ENCODE measurements at regions not wholly inside any gene's neighbourhood (a gene's known extent, or its start where the extent isn't known, plus 50 kb on each side); places are given as distances from the start of the nearest gene placed in this dataset.
"Not testable (repeated sequence)": the region's sequence is repeated elsewhere in the genome, so short reads cannot be mapped to it uniquely, and the experiment has no call there.

DNA sequence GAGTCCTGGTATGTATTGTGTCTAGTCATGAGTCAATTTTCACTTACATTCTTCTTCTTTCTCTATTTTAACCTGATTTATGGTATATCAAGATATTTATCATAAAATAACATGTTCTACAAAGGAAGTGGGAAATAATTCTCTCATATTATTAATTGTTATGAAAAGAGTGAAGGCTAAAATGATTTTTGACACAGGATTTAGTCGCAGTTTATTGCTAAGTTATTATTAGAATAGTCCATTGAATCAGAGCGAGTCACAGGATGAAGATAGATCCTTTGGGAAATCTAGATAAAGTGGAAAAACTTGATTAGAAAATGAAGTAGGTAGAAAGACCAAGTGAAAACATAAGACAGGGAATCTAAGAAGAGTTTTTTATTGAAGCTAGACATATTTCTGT, 184.3 kb upstream of the DGKB start:
- DNase-seq (ENCODE audit: insufficient read length, low spot score) (no peak), FAIRE-seq (no peak)
- no peak for TF ChIP-seq POLR2A (IDR thresholded peaks at IDR 0.05; ENCODE audit: low read depth, low read length)

DNA sequence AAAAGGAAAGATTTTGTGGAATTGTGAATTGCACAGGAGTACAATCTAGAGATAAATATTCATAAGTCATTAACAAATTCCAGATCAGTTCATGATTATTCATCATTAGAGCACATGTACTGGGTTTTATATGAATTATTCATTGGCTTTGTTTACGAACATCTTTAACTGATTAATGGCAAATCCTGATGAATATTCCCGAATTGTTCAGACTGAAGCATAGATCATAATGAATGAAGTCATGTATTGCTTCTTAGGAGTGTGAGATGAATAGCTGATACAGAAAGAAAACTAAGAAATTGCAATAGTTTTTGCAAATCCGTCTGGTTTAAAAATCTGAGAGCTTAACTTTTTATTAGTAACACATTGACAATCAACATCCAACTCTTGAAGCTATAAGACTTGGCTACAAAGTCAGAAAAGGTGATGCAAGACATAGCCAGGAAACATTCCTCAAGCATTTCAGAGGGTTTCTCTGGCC, 183.6 kb upstream of the DGKB start:
- FAIRE-seq (peak; percentile 11), DNase-seq (ENCODE audit: insufficient read length, low spot score) (no peak)
- TF ChIP-seq POLR2A (IDR thresholded peaks at IDR 0.05; ENCODE audit: low read depth, low read length): no peak

- FAIRE-seq (peak; percentile 52), DNase-seq (ENCODE audit: insufficient read length, low spot score) (no peak)
- no peak for TF ChIP-seq POLR2A (IDR thresholded peaks at IDR 0.05; ENCODE audit: low read depth, low read length)
Observed at GRCh38 chr7:15085366-15085765, 182.8 kb upstream of the DGKB start.

GRCh38 chr7:15084368-15084767, 181.8 kb upstream of the DGKB start:
- no peak for FAIRE-seq
- TF ChIP-seq POLR2A (IDR thresholded peaks at IDR 0.05; ENCODE audit: low read depth, low read length): no peak
- DNase-seq (ENCODE audit: insufficient read length, low spot score): no peak

DNA sequence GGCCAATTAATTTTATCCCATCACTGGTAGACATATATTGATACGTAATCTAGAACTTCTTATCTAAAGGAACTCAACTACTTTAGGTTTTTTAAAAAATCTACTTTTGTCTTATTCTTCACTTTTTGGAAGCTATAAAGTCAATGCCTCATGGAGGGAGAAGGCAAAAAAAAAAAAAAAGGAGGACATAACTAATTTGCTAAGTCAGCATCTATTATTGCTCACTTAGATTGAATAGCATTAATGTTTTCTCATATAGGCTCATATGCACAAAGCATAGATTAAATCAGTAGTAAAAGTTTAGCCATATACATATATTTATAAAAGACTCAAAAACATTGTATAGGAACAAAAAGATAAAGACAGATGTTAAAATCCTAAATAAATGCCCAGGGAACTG, 179.3 kb upstream of the DGKB start:
- no peak for FAIRE-seq

DNA sequence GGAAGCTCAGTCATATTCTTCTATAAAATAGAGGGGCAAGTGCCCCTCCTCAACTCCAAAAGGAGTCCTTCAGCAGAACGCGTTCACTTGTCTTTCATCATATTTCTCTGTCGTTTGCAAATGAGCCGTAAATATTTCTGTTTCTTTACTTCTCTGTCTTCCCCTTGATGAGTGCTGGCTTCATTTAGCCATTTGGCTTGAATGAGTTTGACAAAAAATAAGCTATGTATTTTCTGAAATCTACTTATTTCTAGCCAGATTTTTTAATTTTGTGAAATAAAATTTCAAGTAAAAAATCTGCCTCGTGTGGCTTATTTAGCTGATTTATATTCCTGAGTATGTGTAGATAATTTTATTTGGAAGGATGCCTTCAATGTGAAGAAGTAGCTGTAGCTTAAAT, 170.8 kb upstream of the DGKB start:
- no peak for DNase-seq (ENCODE audit: insufficient read length, low spot score)
- no peak for TF ChIP-seq POLR2A (IDR thresholded peaks at IDR 0.05; ENCODE audit: low read depth, low read length)
- no peak for FAIRE-seq

More for the DNA sequence above, 179.3 kb upstream of the DGKB start:
- no peak for DNase-seq (ENCODE audit: insufficient read length, low spot score)
- no peak for TF ChIP-seq POLR2A (IDR thresholded peaks at IDR 0.05; ENCODE audit: low read depth, low read length)

- DNase-seq (ENCODE audit: insufficient read length, low spot score) (no peak), FAIRE-seq (no peak)
- TF ChIP-seq POLR2A (IDR thresholded peaks at IDR 0.05; ENCODE audit: low read depth, low read length): no peak
Observed at GRCh38 chr7:15068324-15068723, 165.8 kb upstream of the DGKB start.

GRCh38 chr7:15057272-15057671, 154.7 kb upstream of the DGKB start:
- DNase-seq (ENCODE audit: insufficient read length, low spot score) (no peak), FAIRE-seq (no peak)
- no peak for TF ChIP-seq POLR2A (IDR thresholded peaks at IDR 0.05; ENCODE audit: low read depth, low read length)

DNA sequence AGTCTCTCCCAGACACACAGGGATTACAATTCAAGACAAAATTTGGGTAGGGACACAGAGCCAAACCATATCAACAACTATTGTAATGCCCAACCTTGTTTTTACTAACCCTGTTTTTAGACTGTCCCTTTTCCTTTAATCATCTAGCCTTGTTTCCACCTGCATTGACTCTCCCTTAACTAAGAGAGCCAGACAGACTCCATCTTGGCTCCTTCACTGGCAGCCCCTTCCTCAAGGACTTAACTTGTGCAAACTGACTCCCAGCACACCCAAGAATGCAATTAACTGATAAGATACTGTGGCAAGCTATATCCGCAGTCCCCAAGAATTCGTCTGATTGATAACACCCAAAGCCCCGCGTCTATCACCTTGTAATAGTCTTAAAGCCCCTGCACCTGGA, 151.8 kb upstream of the DGKB start:
- not testable (repeated sequence) for FAIRE-seq; DNase-seq (ENCODE audit: insufficient read length, low spot score)

- TF ChIP-seq POLR2A (IDR thresholded peaks at IDR 0.05; ENCODE audit: low read depth, low read length): no peak
- FAIRE-seq (no peak), DNase-seq (ENCODE audit: insufficient read length, low spot score) (no peak)
Observed at GRCh38 chr7:15049157-15049556, 146.6 kb upstream of the DGKB start.

DNA sequence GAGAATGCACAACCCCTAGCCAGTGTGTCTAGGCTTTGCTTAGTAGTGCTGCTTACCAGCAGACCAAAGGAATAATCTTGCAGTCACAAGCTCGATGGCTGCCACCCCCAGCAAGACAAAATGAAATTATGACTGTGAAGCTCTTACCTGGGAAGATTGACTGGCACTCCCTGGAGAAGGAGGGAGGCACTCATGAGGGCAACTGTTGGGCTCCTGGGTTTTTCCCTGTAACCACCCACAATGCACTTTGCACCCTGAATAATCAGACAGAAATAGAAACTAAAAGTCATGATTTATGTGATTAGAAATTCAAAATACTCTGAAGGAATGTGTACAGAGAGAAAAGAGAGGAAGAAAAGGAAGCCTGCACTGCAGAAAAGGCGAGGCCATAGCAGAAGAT, 144.3 kb upstream of the DGKB start:
- DNase-seq (ENCODE audit: insufficient read length, low spot score) (no peak), FAIRE-seq (no peak)
- TF ChIP-seq POLR2A (IDR thresholded peaks at IDR 0.05; ENCODE audit: low read depth, low read length): no peak

- no peak for TF ChIP-seq POLR2A (IDR thresholded peaks at IDR 0.05; ENCODE audit: low read depth, low read length)
- DNase-seq (ENCODE audit: insufficient read length, low spot score) (no peak), FAIRE-seq (no peak)
Observed at GRCh38 chr7:15043931-15044330, 141.4 kb upstream of the DGKB start.

DNA sequence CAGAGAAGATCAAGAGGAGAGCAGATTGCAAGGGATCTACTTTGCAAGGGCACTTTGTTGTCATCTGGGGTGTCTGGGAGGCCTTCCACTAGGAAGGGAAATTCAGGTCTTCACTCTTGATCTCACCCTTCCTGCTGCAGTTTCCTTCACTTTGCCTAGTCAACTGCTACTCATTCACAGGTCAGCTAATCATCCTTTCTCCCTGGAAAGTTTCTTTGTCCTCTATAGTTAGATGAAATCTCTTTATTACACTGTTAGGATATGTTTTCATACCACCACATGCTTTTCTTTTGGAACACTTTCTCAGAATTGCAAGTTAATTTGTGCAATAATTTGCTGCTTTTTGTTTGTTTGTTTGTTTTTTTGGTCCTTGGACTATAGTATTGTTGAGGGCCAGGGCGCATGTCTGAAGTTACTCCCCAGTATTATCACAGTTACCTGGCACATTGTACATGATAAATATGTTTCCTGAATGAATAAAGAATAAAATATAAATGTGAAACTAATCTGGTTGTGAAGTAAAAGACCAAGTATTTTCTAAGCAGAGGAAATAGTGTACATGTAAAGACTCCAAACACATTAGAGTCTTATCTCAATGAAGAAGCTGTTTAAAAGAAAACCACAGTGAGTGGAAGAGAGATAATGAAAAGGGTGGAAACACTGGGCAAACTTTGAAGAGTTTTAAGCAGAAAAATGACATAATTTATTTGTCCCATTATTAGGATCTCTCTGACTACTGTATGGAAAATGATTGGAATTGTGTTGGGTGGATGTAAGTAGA, 139.9 kb upstream of the DGKB start:
- no peak for FAIRE-seq

GRCh38 chr7:15041226-15041625, 138.7 kb upstream of the DGKB start:
- TF ChIP-seq POLR2A (IDR thresholded peaks at IDR 0.05; ENCODE audit: low read depth, low read length): no peak
- no peak for FAIRE-seq
- DNase-seq (ENCODE audit: insufficient read length, low spot score): no peak

More for the DNA sequence above, 139.9 kb upstream of the DGKB start:
- DNase-seq (ENCODE audit: insufficient read length, low spot score): no peak
- TF ChIP-seq POLR2A (IDR thresholded peaks at IDR 0.05; ENCODE audit: low read depth, low read length): no peak

- DNase-seq (ENCODE audit: insufficient read length, low spot score) (no peak), FAIRE-seq (no peak)
- TF ChIP-seq POLR2A (IDR thresholded peaks at IDR 0.05; ENCODE audit: low read depth, low read length): no peak
Observed at GRCh38 chr7:15035814-15036213, 133.3 kb upstream of the DGKB start.

All from H54 (cell line).